GM18519 (cell line): ENCODE measurements at regions not wholly inside any gene's neighbourhood (a gene's known extent, or its start where the extent isn't known, plus 50 kb on each side); places are given as distances from the start of the nearest gene placed in this dataset.
"Not testable (repeated sequence)": the region's sequence is repeated elsewhere in the genome, so short reads cannot be mapped to it uniquely, and the experiment has no call there.

Source experiments
- ATAC-seq: cut with Tn5 transposase; IDR thresholded peaks from one replicate; pipeline ENCODE4 v1.9.1; 2021; ENCODE audit warnings: mild to moderate bottlenecking, moderate library complexity; ENCODE audit not compliant: unreplicated experiment, low FRiP score

DNA sequence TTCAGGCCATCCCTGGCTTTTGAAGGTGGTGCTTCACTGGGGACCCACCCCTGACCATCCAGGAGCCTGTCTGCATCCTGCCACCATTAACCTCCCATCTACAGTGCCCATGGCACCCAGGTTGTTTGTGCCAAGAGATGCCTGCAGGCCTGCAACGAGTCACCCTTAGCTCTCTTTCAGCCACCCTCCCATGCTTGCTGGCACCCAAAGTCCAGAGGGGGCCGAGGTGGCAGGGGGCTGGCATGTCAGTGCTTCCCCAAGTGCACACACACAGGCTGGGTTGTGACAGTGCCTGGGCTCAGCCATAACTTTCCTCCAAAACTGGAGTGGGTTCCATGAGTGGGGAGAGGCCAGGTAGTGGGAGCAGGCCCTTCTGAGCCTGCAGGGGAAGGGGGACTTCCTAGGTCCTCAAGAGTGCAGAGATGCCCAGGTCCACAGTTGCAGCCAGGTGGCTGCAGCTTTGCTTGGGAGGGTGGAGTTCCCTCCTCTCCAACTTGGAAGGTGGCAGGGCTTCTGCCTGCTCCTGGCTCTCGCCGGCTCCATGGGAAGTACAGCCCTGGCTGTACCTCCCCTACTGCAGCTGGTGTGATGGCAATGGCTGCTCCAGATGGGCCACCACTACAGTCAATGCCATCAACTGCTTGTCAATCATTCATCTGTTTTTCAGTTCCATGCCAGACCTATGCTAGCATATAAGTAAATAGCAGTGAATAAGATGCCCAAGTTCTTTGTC, 235.9 kb upstream of the GIMD1 start:
- no peak for ATAC-seq

DNA sequence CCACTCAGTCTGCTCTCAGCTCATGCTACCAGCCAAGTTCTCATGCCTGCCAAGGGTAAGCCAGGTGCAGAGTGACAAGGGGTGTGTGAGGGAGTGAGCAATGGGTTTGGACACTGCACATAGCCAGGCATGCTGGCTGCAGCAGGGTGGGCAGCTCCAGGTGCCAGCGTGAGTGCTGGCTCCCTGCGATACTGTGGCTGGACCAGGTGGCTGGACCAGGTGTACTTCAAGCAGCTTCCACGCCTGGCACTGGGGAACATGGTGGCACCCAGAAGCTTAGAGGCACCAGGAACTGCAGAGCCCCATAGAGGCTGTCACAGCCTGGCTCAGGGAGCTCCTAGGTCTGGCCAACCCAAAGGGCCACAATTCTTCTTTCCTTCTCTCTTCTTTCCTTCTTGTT, 234.9 kb upstream of the GIMD1 start:
- no peak for ATAC-seq

DNA sequence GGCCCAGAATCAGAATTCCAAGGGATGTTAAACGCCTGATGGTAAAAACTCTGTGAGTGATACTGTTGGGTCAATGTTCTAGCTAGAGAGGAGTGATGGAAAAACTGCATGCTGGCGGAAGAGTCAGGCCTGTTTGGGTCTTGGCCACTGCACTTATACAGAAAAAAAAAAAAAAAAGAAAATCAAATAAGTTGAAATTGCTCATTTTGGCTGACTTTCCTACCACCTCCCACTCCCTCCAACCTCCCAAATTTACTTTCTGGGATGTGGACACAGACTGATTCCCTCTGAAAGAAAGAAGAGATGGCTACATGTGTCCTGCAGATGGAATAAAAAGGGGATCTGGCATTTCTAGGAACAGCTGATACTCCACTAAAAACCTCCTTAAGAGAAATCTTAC, 234.1 kb upstream of the GIMD1 start:
- ATAC-seq: no peak

DNA sequence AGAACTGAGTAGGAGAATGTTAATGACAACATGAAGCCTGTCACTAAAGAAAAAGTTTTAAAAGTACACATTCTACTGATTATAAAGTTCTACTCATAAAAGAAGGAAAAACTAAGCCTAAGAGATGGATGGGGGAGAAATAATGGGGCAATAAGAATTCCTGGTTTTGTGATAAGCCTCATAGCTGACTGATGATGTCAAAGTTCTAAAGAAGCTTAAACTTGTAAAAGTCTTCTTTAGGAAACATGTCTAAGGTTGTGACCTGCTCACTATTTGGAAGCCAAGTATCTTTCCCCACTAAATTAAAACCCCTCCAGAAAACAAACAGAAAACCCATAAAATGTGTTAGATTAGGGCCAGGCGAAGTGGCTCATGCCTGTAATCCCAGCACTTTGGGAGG, 232.9 kb upstream of the GIMD1 start:
- ATAC-seq: no peak

DNA sequence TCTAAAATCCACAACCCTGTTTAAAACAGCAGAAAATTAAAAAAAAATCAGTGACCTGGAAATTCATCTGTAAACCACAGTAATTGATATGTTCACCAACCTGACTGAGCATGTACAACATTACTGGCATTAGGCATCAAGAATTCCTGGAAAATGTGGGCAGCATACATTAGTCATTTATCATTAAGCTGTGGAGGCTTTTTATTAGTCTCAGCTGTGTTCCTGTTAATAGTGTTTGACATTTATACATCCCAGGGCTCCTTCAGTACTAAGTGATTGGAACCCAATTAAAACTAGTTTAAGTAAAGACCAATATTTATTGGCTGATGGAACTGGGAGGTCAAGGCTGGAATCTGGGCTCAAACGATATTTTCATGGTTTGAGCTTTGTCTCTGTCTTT, 227.3 kb upstream of the GIMD1 start:
- ATAC-seq: no peak

DNA sequence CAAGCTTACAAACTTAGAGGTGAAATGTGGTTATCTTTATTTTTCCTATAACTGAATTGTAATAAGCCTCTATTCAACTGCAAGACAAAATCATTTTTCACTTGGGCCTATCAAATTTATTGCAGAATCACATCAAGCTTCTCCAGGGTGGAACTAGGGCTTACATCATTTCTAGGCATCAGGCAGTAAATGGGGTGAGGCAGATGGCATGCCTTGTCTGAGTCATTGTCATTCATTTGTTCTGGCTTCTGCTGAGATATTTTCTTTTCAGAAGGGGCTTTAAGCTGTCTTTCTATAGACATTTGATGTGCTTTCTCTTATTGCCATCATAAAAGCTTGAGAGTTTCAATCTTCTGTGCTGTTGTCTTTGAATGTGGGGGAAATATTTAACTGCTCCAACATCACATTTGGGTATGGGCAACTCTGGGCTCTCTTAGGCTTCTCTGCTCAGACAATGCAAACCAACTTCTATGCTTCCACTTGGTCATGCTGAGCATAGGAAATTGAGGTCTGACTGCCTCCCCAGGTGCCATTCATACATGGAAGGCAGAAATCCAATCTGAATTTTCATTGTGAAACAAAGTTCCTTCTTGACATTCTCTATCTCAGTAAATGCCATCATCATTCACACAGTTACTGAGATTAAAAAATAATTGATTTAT, 225.8 kb upstream of the GIMD1 start:
- no peak for ATAC-seq

DNA sequence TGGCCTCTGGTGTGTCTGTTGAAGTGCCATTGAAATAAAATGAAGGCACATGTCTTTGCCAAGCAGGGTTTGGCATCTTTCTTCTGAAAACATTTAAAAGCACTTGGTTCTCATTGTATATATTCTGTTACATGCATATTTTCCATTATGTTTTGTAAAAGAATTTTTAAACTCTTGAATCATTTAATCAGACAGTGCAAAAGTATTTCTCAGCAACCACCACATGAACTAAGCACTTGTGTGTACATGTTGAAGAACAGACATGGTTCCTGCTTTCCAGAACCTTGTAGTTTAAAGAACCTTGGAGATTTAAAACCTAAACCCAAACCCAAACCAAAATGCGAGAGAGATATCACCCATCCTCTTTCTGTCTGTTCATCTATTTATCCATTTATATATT, 220.3 kb upstream of the GIMD1 start:
- ATAC-seq: no peak

DNA sequence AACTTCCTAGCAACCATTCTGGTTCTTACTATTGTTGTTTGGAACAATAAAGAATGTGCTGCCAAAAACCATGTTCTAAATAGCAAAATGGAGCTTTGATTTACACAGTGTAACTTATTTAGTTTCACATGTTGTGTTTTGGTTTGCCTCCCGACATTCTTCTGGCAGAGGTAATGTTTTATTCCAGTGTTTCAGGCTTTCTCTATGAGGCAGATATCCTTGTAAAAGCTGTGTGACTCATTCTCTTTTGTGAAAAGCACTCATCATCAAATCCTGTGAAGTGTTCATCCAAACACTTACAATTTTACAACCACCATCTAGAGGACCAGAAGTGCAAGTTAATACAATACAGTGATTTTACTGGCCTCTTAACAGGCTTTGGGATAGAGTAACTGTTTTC, 219.0 kb upstream of the GIMD1 start:
- no peak for ATAC-seq

DNA sequence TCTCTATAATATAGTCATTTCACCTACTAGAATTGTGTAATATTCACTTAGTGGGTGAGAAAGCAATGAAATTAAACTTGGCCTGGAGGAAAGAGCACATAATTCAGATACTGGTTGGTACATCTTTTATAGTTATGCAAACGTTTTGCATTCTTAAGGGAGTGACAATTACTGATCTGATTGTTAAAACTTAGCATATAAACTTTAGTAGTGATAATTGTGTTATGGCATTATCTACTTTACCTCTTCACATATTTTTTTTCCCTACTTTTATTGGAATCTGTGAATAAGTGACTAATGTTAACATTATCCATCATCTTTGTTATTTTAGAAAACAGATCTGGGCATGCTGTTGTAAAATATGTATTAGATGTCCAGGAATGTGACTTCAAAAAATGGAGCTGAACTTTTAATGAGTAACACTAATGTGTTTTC, 217.4 kb upstream of the GIMD1 start:
- ATAC-seq: no peak

DNA sequence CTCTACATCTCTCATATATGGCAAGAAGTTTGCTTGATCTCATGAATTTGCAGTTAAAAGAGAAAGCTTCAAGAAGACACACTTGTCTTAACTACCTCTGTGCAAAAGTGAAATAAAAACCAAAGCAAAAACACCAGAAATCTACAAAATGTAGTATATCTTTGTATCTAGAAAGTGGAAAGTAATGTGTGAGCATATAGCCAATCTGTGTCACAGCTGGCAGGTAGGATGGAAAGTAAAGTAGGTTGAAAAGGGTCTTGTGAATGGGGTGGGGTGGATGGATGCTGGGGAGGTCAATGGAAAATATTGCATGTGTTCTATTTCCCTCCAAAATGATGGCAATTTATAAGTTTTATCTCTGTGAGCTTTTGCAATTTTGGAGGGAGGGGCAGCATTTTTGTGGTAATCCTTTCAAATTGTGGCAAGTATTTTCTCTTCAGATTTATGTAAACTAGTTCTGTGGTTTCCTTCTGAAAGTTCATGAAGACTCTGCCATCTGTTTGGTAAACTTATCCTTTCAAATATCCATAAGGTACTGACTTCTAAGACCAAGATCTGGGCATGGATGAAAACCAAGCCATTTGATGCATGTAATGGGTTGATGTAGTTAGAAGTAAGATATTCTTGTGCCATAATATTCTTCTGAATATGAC, 215.9 kb upstream of the GIMD1 start:
- no peak for ATAC-seq

DNA sequence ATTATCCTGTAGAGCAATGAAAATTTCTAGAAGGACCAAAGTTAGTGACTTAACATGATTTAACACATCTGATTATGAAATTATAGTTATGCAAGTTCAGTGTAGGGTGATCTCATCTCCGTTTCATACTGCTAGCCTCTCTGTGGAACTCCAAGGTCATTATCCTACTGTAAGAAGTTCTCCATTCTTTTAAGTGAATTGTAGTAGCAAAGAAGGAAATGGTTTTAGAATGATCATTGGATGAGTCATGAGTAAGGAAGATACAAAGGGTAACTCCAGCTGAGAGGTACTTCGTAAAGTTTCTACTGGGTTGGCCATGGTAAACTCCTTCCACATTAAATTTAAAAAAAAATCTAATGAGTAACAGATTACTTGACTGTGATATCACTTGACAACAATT, 215.0 kb upstream of the GIMD1 start:
- no peak for ATAC-seq

DNA sequence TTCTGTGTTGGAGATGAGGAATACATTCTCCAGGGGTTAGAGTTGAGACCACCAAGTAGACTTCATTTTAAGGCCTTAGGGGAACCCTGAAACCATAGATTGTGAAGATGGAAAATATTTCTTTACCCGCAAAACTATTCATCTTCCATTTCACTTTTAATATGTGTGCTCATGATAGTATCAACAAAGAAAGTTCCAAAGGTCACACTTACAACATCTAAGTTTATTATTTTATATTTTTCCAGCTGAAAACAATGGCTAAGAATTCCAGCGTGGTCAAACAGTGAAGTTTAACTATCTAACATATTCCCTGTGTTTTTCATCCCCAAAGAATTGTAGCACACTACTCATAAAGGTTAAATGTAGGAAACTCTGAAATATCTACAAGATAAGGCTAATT, 214.5 kb upstream of the GIMD1 start:
- no peak for ATAC-seq

DNA sequence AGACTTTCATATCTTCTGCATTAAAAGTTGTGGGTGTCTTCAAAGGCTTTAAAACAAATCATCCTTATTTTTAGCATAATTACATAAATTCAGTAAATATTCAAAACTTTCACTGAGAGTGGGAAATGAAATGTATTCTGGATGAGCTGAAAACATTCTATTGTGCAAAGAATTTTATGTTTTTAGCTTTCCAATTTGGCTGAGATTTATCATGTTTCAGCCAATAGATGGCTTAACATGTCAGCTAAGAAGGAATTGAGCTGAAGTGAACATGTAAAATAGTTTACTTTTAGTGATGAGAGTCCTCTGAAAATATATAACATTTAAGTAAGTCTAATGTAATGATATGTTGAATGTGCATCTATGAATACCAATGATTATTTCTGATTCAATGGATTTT, 213.5 kb upstream of the GIMD1 start:
- ATAC-seq: no peak

DNA sequence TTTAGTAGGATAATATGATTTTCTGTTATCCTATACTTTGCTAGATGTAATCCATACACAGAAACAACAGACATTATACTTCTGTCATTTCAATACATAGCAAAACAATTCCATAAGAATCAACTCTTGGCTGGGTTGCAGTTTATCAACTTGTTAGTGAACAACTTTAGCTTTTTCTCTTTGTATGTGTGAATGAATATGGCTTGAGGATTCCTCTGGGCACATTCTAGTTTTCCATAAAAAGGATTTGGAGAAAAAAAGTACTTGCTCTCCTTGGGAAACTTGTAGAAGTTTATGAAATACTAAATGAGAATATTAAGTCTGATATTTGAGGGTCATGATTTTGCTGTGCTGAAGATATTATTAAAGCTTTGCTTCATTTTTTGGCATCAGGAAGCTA, 210.7 kb upstream of the GIMD1 start:
- no peak for ATAC-seq

DNA sequence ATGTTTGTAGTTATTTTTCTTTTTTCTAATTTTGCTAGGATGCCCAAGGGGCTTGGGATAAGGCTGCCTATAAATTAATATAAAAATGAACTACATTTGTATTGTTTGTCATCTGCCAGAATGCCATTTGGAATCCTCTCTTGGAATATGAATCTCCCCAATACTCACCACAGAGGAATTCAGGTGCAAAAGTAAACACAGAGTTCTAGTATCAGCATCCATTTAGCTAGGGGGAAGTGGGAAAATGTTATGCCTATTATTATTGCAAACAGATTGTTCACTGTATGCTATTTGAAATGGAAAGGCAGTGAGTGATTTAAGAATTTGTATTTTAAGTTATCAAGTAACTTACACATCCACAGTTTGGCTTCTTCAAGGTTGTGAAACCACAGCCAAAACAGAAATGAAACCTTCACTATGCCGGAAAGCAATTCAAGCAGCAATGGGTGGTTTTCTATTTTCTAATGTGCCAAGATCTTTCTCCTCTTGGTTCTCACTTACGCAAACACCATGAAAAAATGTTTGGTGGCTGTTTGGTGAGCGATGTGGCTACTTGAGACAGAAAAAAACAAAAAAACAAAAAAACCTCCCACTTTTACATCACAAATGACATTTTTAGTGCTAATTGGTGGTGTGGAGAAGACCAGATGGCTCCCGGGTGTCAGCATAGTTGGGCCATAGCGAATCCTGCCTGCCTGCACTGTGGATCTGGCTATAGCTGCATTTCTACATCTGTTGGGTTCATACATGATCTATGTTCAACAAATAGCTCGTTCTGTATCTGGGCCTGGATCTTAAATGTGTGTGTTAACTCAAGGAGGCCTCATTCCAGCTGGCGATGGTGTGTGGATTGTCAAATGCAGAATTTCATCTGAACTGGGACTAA, 200.8 kb upstream of the GIMD1 start:
- ATAC-seq: no peak

DNA sequence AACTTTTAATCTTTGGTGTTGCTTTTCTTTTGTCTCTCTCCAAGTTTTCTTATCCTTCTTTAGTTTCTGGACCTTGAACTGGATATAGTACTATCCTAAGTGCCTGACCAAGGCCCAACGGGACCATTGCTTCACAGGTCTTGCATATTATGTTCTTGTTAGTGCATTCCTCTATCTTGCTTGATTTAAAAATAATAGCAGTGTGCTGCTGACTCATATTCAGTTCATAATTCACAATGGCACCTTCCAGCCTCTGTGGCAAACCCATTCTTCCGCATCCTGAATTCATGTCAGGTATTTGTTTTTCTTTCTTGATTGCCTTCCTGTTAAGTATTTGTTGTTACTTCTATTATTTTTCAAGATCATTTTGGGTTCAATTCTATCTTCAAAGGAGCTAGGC, 197.1 kb upstream of the GIMD1 start:
- ATAC-seq: no peak

DNA sequence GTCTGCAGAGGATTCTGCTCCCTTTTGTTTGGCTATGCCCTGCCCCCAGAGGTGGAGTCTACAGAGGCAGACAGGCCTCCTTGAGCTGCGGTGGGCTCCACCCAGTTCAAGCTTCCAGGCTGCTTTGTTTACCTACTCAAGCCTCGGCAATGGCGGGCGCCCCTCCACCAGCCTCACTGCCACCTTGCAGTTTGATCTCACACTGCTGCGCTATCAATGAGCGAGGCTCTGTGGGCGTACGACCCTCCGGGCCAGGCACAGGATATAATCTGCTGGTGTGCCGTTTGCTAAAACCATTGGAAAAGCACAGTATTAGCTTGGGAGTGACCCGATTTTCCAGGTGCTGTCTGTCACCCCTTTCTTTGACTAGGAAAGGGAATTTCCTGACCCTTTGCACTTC, 195.1 kb upstream of the GIMD1 start:
- ATAC-seq: not testable (repeated sequence)

DNA sequence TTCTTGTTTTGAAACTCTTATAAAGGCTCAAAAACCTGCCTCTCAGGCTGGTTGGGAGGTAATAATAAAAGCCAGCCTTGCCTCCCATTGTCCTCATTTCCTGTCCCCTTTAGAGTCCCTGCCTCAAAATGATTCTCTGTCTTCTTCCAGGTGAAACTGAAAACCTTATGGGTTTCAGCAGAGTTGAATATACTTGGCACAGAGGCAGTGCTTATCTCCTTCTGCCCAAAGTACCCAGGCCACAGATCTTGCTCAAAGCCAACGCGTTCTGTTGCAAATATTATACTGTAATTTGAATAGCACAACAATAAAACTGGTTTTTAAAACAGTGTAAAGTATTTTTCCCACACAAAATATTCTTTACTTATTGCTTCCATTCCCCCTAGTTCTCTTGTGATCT, 183.1 kb upstream of the GIMD1 start:
- no peak for ATAC-seq

DNA sequence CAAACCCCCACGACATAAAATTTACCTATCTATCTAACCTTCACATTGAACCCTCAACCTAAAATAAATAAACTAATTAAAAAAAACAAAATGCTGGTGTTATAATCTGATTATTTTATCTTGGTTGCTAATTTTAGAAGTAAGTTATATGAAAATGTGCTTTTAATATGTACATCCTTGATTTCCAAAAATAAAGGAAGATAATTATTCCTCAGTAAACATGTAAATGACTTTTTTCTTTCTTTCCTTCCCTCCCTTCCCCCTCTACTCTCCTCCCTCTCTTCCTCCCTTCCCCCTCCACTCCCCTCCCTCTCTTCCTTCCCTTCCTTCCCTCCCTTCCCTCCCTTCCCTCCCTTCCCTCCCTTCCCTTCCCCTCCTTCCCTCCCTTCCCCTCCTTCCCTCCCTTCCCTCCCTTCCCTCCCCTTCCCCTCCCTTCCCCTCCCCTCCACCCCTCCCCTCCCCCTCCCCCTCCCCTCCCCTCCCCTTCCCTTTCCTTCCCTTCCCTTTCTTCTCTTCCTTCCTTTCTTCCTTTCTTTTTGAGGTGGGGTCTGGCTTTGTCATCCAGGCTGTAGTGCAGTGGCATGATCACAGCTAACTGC, 180.0 kb upstream of the GIMD1 start:
- ATAC-seq: no peak

DNA sequence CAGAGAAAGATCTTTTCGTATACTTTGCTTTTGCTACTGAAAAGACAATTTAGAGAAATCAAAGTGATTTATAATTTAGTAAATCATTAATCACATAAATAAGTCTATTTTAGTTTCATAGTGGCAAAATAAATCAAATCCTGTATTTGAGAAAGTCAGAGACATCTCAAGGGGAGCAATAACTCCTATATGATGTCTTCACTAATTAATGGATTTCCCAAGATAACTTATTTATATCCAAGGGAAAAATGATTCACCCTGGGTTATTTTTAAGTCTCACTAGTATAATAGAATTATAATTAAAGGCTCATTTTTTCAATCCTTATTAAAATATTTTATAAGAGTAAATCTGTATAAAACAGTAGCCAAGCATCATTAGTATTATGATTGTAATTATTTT, 177.8 kb upstream of the GIMD1 start:
- ATAC-seq: no peak

DNA sequence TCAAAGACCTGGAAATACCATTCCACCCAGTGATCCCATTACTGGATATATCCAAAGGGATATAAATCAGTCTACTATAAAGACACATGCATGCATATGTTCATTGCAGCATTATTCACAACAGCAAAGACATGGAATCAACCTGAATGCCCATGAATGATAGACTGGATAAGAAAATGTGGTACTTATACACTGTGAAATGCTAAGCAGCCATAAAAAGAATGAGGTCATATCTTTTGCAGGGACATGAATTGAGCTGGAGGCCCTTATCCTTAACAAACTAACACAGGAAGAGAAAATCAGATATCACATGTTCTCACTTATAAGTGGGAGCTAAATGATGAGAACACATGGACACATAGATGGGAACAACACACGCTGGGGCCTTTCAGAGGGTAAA, 174.0 kb upstream of the GIMD1 start:
- not testable (repeated sequence) for ATAC-seq
